HG03103 (cell line): ENCODE measurements at regions not wholly inside any gene's neighbourhood (a gene's known extent, or its start where the extent isn't known, plus 50 kb on each side); places are given as distances from the start of the nearest gene placed in this dataset.

Experiments used
- ATAC-seq: cut with Tn5 transposase; IDR thresholded peaks from one replicate; pipeline ENCODE4 v1.9.1; 2021; ENCODE audit warnings: low read depth; ENCODE audit not compliant: unreplicated experiment

DNA sequence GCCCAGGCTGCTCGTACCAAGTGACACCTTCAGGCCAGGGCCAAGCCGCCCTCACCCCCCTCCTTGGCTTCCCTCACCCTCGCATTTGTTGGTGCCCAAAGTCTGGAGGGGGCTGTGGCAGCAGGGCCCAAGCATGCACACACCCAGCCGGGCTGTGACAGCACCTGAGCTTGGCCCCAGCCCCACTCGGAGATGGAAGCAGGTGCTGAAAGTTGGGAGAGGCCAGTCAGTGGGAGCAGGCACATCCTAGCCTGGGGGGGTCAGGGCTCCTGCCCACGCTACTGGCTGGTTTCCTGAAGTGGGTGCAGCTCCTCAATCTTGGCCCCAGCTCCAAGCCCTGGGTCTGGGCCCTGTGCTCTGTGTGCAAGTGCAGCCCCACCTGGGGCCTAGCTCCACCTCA is 228.0 kb downstream of the RDH14 start:
- no peak for ATAC-seq

DNA sequence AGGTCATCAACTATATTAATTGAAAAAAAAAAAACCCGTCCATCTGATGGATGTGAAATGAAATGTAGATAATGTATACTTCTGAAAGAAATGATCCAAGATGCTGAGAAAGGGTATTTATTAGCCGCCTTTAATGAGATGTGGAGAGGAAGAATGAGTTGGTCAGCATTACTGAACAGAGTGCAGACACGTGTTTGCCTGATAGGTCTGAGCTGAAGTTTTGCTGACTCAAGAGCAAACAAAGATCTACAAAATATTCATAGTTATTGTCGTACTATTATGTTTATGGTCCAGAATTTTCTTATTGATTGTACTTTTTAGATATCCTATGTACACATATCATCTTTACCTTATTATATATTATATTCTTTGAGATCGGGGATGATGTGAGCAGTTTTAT is 235.3 kb downstream of the RDH14 start:
- no peak for ATAC-seq

DNA sequence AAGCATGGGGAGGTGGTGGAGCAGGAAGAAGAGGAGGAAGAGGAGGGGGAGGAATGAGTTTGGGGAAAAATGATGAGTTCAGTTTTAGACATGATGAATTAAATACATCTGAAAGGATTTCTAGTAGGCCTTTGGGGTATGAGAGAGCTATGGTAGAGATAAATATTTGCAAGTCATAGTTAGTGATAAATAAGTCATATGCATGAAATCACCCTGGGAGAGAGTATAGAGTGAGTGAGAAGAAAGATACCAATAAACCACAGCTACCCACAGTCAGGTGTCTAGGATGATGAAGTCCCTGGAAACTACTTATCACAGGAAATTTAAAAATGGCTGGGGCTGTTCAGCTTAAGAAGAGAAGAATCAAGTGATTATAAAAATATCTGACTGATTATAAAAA is 240.5 kb downstream of the RDH14 start:
- no peak for ATAC-seq

DNA sequence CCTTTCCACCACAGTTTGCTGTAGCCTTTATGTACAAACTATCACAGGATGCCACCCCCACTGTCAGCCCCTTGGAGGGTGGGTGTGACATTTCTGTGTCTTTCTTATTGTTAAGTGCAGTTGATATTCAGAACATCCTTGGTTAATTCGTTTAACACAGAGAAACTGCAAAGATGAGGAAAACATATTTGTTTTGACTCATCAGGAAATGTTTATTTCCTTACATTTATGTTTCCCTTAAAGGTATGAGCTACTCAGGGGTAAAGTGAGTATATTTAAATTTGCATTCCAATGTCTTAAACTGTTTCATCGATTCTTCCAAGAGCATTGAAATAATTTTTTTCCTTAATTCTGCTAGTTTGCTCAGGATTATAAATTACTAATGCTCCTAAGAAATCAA is 243.4 kb downstream of the RDH14 start:
- no peak for ATAC-seq

DNA sequence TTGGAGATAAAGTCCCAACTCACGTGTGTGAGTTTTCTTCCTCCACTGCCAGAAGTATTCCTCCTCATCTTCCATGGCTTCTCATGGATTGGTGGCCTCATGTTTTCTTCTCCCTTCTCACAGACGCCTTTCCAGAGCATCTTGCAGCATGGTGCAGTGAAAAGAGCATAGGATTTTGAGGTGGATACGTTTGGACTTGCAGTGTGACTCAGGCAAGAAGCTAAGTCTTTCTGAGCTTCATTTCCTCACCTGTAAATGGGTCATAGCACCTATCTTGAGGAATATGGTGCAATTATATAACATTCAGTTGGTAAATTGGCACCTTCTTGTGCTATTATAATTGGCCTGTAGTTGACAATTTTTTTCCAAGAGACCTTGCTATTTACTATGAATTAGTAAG is 247.6 kb downstream of the RDH14 start:
- ATAC-seq: no peak

DNA sequence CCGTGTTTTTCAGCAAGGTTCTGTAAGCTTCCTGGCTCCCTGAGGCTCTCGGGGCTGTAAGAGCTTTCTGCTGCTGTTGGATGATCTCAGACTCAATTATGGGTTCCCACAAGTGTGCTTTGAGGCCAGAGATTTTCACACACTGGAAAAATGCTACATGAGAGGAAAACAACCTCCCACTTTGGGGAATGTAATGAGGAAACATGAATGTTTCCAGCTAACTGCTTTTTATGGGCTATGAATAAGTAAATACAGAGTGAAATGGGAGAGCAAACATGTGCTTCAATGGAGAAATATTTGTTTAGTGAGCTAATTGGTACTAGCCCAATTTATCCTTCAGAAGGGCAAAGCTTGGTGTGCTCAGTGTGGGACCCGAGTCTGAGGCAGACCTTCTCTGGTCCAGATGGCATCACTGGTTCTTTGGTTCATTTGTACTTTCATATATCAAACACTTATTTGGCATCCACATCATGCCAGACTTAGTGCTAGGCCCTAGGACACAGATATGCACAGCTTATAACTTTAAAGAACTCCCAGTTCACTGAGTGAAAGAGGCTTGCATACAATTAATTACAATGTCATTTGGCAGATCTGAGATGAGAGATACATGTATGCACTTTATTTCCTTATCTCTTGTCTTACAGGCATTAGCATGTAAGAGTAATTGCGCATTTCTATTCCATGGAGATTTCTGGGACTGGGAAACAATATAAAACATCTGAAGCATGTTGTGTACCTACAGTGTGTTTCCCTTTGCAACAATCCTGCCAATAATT is 248.8 kb downstream of the RDH14 start:
- no peak for ATAC-seq

DNA sequence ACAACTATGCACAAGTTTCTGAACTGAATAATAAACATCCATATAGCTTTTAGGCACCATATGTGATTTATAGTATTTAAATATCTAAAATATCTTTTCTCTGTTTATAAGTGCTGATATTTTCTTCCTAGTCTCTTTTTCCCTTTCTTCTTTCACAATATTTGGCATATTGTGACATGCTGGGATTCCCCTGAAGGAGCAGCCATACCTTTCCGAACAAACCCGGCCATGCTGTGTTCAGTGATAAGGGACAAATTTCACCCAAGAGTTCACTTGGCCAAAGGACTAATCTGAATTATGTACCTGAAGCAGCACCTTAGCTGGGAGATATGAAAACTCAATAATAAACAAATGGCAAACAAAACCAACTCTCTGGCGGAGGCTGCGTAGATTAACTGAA is 250.8 kb downstream of the RDH14 start:
- ATAC-seq: no peak

DNA sequence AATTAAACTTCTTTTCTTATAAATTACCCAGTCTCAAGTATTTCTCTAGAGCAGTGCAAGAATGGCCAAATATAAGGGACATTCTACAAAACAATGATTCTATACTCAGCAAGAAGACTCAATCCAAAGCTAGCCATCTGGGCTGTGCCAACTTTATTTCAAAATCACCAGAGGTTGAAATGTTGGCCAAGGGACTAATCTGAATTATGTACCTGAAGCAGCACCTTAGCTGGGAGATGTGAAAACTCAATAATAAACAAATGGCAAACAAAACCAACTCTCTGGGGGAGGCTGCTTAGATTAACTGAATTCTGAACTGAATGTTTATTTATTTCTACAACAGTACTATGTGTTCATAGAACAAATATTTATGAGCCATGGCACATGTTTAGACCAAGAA is 251.3 kb downstream of the RDH14 start:
- no peak for ATAC-seq

DNA sequence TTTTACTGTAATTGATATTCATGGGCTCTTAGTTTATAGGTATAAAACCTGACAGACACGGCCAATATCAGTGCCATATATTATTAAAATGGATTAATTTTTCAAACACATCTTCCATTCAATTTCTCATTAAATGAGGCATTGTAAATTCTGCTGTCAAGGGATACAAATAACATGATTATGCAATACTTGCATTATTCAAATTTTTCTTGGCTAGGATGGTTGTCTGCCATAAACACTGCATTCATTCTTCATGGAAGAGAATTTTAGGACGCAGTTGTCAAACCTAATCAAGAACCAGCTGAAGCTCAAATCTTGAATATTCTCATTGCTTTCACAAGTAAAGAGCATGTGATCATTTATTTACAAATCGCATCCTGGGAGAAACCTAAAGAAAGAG is 255.6 kb downstream of the RDH14 start:
- no peak for ATAC-seq

DNA sequence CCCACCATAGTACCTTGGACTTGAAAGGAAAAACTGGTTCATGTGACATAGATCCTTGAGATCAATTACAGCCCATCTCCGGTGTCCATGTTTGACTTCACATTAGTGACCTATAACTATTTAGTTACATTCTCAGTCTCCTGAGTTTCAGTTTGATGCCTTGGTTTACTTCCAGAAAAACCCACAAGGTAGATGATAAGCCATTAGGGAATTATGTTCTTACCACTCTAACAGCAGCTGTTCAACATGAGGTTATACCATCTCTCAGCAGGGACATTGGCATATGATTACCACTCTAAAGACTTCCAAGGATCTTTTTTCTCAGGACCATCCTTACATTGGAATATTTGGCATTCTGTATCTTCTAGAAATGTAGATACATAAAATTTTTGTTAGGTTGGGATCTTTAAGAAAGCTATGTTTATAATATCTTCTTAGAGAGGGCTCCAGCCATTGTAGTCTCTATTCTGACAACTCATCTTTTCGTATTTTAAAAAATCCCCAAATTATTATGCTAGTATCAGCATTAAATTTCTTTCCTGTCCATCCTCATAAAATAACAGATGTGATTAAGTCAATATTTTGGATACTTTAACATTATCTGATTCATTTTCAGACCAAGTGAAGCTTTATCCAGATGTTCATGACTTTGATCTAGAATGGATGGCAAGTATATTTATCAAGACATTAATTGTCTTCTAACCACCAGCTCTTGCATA is 258.9 kb downstream of the RDH14 start:
- ATAC-seq: no peak

DNA sequence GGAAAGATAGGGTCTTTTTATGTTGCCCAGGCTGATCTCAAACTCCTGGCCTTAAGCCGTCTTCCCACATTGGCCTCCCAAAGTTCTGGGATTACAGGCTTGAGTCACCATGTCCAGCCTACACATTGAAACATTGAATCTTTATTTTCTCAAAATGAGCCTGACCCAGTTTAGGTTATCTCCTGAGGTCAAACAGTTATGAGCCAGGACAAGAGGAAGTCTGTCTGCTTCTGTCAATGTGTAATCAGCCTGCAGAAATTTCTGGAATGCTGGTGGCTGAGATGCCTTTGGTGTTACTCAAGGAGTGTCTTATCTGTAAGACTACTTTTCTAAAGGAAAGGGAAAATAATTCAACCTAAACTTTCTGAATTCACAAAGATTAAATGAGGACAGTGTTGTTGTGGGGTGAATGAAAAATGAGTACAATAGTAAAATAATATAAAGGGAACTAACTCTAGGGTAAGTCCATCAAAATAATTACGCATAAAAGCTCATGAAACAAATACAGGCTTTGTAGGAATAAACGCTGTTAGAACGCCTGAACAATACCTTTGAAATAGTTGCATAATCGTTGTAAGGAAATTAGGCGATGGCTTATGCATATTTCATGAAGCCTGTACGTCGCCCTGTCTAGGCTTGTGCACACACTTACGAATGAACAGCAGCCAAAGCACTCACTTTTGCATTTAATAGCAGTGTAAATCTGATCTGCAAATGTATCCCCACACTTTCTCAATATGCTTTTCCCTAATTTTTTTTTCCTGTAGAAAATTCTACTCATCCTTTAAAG is 260.8 kb downstream of the RDH14 start:
- no peak for ATAC-seq

DNA sequence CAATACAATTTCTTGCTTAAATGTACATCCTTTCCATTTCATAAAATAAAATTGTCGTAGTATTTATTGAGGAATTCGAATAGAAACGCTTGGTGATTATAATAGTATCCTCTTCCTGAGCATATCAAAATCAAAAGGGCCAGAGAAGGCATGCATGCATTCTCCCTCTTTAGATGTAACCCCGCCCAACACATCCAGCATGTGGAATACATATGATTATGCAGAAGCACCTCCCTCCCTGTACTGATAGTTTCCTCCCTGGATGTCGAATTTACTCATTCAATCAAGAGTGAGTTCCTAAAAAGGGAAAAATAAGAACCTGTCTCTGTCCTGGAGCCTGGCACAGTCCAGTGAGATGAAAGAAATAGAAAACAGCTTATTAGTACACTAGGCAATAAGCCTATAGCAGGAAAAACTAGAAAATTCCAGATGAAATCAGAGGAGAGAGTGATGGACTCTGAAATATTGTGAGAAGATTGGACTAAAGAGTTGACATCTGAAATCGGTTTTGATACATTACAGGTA is 262.9 kb downstream of the RDH14 start:
- ATAC-seq: no peak

DNA sequence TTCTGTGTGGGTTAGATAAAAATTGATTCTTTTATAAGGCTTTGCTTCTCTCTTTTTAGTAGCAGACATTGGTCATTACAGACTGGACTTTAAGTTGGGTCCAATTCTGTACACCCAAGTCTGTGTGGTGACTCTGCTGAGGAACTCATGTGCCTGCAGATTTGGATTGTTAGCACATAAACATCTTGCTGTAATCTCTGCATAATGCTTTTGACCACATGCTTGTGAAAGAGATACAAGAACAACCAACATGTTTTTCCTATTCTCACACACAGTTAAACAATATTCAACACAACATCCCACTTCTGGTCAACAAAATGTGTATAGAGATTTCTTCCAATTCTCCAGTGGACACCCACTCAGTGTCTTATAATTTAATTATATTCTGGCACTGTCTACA is 270.1 kb downstream of the RDH14 start:
- no peak for ATAC-seq

DNA sequence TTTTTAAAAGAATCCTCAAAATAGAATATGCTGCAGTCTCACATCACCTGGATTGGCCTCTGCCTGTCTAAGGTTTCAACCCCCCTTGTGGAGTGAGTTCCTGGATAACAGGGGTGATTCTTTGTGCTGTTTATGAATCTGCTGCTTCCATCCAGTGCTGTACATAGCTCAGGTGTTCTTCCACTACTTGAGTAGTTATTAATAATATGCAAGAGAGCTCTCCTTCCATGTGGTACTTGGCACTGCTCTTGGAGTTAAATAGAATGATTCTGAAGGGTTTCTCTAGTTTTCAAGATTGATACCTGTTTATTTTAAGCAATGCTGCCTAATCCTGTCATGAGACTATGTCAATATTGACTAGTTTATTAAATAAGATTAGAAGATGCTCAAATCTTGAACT is 273.6 kb downstream of the RDH14 start:
- ATAC-seq: no peak

DNA sequence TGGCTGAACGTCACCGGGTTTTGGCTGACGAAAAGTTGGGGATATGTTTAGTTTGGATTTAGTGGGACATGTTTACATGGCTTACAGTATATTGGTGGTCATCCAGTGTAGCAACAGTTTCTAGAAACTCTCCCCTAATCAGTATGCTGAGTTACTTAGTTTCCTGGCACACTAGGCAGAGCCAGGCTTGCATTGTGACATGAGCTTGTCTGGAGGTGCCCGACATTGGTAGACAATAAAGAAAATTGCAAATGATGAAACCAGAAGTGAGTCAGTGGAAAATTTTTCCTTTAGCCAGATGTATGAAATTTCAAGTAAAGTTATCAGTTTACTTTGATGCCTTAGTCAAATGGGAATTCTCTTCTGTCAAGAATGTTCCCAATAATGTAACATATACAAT is 276.1 kb downstream of the RDH14 start:
- ATAC-seq: no peak

DNA sequence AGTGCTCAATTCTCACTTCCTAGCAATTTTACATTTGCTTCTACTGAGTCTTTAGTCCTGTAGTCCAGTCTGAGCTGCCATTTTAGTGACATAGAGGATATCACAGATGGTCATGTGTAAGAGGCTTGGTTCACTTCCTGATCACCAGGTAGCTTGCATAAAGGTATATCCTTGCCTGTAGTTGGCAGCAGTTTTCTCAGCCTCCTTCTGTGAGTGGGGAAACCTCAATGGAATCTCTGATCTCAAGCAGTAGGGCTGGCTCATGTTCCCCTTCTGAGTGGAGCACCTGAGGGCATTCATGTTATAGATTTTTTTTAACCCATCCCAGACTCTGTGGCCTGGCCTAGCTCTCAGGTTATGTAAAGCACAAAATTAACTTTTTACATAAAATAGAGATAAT is 278.4 kb downstream of the RDH14 start:
- no peak for ATAC-seq

DNA sequence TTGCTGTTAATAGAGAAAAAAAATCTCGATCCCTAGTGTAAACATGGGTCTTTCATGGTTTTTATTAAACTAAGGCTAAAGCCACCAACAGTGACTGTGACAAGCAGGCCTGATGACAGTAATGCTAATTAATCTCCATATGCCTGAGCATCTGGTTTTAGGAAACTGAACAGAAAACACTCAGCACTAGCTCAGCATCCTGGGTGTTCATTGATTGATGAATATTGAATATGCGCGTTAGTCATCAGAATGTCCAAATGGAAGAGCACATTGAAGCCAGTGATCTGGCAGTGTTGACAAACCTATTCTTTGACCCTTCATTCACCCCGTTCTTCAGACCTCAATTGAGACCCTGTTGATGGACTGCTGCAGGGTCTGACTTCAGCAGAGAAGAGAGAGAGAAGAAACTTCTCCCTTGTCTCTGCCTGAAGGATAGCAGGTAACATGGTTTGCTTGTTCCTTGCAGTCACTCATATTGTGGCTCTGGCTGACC is 283.8 kb downstream of the RDH14 start:
- ATAC-seq: no peak

DNA sequence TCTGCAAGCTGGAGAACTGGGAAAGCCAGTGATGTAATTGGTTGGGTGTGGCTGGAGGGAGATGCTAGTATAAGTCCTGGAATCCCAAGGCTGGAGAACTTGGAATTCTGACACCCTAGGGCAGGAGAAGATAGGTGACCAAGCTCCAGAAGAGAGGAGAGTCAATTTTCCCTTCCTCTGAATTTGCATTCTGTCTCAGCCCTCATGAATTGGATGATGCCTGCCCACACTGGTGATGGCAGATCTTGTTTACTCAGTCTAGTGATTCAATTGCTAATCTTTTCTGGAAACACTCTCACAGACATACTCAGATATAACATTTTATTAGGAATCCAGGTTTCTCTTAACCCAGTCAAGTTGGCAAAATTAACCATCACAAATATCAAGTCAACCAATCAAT is 287.2 kb downstream of the RDH14 start:
- ATAC-seq: no peak

DNA sequence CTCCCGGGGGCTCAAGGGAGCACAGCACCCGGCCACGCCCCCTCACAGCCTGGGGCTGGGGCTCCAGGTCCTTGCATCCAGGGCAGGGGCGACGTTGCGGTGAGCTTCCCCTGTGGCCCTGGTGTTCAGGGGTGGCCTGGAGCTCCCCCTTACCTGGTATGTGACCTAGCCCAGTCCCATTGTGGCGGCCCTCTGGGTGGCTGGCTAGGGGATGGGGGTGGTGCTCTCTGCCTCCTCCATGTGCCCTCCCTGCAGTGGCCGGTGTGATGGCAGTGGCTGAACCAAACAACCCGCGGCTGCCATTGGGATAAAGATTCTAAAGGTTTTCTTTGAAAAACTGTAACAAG is 288.3 kb downstream of the RDH14 start:
- no peak for ATAC-seq

DNA sequence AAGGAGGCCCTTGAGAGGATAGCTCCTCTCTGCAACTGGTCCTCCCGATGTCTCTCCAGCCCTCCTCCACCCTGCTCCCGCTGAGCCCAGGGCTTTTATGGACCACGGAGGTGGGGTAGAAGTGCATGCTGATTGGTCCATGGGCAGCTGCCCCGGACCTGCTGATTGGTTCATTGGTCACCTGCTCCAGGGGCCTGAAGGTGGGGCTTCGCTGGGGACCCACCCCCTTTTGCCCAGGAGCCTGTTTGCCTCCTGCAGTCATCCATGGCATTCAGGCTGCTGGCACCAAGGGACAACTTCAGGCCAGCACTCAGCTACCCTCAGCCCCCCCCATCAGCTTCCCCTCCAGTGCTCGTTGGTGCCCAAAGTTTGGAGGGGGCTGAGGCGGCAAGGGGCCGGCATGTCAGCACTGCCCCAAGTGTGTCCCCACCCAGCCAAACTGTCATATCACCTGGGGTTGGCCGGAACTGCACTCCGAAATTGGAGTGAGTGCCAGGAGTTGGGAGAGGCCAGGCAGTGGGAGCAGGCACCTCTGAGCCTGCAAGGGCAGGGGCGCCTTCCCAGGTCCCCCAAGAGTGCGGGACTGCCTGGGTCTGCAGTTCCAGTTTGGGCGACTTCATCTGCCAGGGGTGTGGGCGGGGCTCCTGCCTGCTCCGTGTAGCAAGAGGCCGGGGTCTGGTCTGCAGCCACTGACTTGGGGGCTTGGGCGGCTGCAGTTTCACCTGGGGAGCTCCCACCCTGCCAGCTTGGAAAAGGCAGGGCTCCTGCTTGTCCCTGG is 288.9 kb downstream of the RDH14 start:
- no peak for ATAC-seq

DNA sequence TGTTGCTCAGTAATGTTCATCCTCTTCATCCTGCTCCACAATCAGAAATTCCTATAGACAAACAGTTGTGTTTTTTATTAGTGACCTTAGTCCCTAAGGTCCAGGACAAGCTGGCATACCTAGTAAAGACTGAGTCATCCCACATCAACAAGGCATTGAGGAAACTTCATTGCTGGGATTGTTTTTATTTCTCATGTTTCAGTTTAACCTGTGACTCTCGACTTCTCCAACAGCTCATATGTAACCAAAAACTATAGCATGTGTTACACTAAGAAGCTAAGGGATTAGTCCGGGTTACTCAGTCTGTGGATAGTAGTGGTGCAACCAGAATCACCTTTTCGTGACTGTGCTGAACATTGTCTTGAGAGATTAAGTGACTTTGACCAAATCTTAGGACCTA is 292.1 kb downstream of the RDH14 start:
- no peak for ATAC-seq
